Raji (cell line): ENCODE measurements at regions not wholly inside any gene's neighbourhood (a gene's known extent, or its start where the extent isn't known, plus 50 kb on each side); places are given as distances from the start of the nearest gene placed in this dataset.

Experiments used
- POLR2A ChIP-seq: IDR thresholded peaks from 2 replicates; pipeline ENCODE4 v1.6.1; 2011; ENCODE audit warnings: low read depth, low read length, control low read depth; ENCODE audit not compliant: insufficient read depth

DNA sequence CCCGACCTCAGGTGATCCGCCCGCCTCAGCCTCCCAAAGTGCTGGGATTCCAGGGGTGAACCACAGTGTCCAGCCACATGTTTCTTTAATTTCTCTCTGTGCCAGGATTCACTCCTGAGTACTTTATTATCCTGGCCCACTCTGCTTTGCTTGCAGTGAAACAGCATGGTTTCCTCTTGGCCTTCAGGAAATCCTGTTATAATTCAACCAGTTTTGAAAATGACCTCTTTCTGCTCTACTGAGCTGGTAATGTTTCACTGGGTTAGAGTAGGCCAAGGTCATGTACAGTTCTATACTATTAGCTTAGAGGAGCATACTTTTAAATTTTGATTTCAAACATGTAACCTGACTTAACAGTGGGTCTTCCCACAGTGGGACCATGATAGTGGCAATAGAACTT, 90.6 kb upstream of the PELI1 start:
- no peak for TF ChIP-seq POLR2A

DNA sequence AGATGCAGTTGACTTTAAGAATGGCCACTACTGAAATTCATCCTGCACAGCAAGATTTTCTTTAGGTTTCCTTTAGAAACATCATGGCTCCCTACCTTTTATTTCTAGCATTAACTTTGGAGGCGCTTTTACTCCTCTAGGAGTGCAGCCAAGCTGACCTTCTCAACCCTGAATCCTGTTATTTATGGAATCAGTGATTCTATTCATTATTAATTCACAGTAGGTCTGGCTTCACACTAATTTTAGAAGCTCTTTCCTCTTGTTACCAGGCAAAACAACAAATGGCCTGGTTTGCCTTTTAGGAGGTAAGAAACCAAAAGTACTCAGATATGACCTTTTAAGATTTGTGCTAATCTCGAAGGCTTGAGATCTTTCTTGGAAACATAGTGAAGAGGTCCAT, 93.0 kb upstream of the PELI1 start:
- no peak for TF ChIP-seq POLR2A

DNA sequence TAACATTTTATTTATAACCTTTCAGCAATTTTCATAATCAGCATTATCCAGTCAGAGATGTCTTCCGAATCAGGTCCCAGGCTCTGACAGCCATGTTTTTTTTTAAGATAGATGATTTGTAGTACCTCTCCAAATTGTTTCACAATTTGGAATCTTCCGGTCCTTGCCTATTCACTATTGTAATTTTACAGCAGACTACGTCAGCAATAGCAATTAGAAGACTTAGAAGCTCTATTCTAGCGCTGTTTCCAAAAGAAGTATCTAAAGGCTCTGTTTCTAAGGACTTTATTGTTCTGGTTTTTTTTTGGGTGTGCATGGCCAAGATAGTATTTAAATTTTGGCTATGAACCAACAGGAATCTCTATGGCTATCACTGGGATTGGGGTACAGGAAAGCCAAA, 94.6 kb upstream of the PELI1 start:
- no peak for TF ChIP-seq POLR2A

DNA sequence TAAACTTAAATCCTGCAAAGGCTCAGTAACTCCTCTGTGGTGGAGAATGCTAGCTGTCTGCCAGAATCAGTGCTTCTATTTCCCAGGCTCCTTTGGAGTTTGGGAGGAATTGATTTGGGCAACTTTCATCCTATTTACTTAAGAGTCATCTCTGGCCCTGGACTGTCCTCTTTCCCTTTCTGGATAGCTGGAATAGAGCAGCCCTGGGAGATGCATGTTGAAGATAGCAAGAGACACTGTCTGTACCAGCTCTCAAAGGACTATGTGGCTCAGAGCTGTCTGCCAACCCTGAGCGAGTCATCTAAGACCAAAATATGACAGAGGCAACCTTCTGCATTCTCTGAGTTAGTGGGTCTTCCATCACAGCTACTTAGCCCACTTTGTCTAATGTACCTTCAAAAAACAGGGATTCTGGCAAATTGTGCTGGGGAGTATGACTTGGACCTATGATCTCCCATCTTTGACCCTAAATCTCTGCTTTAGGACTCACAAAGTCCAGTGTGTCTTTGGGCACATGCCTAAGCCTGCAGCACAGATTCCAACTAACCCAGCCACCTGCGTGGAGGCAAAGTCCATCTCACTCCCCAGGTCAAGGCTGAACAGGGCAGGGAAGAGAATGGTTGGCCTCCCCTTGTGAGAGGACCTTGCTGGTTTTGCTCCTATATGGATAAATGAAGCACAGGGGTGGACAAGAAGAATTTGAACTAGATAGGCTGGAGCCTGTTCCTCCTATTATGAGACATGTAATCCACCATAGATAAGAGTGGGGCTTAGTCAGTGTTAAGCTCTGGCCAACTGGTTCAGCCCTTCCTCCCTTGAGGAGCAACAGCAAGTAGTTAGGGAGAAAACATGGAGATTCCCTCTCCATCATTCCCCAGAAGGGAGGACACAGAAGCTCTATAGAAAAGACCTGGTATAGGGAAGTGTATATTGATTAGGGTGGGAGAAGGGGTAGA, 99.1 kb upstream of the PELI1 start:
- TF ChIP-seq POLR2A = no peak

DNA sequence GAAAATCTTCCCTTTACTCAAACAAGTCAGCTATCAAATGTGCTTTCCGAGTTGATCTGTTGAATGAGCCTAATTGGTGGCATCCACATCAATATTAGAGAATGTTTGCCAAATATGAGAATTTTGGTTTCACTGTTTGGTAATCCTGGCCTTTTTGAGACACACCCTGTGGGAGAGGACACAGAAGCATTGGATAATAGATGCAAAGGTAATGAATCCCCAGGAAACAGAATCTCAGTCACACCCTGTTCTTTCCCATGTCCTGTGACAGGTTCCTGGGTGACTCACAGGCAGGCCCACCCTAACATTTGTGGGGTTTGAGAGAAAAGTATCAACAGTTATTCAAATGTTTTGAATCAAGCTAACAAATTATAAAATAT, 99.8 kb upstream of the PELI1 start:
- no peak for TF ChIP-seq POLR2A

DNA sequence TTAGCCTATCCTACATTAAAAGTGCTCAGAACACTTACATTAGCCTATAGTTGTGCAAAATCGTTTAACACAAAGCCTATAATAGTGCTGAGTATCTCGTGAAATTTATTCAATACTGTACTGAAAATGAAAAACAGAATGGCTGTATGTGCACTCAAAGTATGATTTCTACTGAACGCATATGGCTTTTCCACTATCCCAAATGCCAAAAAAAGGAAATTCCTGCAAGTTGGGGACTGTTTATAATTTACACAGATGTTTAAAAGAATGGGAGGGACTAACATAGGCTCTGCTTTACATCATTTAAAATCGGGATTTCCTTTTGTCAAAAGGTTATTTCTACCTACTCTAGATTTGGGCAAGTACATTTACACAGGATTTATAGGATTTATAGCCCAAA, 101.4 kb upstream of the PELI1 start:
- no peak for TF ChIP-seq POLR2A

DNA sequence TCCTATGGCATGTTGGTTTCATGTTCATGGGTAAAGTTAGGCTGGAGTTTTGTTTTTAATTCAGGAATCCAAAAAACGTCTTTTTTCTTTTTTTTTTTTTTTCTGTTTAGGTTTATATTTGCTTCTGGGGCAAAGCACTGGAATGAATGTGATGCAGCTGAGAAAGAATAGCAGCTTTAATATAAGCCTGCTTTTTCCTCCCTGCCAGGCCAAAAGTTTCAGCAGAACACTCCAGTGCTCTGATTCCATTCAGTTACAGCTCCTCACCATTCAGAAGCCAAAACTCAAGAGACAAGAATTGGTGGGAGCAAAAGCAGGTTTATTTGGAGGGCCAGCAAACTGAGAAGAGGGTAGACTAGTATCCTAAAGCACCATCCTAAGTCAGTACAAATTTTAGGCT, 102.7 kb upstream of the PELI1 start:
- no peak for TF ChIP-seq POLR2A

DNA sequence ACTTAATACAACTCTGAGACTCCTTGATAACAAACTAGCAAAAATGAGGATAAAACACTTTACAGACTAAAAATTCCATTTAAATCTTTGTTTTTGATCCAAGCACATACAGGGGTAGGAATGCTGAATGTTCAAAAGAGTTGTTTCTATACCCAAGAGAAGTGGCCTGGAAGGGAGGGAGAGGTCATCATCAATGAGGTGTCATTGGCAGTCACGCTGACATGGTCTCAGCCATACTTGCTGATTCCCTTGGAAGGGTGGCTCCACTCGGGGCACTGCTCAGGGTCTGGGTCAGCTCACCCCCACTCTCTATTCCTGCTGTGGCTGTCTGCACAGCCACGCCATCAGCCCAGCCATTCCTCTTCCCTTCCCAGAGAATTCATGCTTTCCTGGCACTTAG, 105.2 kb upstream of the PELI1 start:
- TF ChIP-seq POLR2A = no peak

DNA sequence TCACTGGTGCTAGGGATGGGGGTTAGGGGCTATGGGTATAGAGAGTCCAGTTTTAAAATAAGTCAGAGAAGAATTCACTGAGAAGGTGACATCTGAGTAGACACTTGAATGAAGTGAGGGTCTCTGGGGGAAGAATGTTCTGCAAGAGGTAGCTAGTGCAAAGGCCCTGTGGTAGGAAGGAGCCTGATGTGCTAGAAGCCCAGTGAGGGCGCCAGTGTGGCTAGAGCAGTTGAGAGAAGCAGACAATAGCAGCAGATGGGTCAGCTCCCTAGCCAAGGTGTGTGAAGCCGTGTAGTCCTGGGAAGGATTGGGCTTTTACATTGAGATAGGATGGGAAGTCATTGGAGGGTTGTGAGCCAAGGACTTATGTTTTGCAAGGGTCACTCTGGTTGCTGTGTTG, 105.8 kb upstream of the PELI1 start:
- TF ChIP-seq POLR2A = no peak

DNA sequence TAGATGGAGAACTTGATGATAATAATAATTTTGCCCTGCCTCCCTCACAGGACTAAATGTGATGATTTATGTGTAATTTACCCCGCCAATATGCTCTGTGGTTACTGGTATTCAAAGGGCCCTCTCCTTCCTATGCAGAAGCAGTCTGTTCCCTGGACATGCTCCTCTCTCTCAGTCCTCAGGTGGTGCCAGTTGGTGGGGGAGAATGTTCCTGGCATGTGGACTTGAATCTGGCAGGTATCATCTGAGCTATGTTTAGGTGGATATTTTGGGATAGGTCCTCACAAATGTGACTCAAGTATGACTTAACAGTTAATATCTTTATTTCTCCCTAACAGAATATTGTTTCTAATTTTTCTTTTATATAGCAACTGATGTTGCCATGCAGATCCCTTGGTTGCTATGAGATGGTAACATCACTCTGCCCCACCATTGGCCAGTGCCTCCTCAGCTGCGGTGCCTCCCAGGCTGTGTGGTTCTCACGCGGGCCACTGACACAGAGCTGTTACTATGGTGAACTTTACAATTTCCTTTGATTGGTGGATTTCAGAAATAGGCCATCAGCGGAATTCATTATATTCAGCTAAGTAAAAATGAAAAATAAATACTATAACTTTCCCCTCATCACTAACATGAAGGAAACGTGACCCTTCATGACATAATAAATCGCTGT, 106.7 kb upstream of the PELI1 start:
- no peak for TF ChIP-seq POLR2A

DNA sequence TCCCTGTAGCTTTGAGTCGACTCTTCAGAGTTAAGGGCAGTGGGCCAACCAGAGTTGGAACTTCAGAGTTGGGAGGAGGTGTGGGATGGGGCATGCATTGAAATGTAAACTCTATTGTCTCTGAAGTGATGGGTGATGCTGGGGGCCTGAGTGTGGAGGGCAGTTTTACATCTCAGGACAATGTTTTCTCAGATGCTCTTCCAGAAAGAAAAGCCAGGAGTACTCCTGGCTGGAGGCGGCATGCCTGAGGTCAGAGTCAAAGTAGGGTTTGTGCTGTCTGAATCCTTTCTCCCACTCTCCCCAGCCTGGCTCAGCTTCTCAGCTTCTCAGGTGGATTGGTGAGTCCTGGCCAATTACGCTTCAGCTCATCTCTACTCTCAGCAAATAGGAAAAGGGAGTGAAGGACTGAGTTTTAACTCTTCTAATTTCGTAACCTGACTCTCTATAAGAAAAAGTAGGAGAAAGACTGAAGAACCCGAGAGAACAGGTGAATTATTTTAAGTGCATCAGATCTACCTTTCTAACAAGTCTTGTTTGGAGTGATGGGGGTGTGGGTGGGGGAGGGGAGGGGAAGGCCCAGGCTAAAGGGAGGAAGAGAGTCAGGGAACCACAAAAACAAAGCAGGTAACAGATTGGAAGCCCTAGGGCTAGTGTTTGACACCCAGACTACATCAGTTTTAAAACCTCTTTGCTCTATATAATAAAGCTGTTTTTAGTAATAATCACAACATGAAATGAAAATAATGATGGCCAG, 107.5 kb upstream of the PELI1 start:
- no peak for TF ChIP-seq POLR2A

DNA sequence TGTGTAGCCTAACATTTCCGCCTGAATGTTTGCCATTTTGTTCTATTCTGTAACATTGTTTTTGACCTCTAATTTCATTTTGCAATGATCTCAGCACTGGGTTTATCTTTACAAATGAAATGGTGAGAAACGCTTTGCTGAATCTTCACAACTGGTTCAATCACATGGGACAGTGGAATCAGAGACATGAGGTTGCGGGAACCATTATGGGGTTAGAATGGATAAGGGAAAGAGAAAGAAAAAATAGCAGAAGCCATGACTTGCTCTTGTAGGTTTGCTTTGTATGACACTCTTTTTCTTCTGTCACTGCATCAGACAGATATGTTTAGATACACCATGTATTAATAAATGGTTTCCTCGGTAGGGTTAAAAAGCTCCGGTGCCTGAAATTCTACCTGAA, 114.3 kb upstream of the PELI1 start:
- no peak for TF ChIP-seq POLR2A

DNA sequence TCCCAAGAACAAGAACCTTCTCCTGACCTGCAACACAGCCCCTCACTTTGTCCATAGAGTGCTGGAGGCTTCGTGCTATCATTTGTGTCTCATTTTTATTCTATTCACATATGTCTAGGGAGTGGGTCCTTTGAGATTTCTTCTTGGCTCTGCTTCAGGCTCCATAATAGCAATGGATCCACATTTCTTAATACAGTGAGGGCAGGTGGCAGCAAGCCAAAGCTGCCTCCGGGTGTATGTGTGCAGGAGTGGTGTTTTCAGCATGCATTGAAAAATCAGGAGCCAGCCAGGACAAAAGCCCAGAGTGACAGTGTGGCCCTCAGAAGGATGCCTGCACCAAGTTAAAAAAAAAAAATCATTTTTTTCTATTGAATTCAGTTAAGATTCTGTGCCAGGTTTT, 115.1 kb upstream of the PELI1 start:
- no peak for TF ChIP-seq POLR2A

DNA sequence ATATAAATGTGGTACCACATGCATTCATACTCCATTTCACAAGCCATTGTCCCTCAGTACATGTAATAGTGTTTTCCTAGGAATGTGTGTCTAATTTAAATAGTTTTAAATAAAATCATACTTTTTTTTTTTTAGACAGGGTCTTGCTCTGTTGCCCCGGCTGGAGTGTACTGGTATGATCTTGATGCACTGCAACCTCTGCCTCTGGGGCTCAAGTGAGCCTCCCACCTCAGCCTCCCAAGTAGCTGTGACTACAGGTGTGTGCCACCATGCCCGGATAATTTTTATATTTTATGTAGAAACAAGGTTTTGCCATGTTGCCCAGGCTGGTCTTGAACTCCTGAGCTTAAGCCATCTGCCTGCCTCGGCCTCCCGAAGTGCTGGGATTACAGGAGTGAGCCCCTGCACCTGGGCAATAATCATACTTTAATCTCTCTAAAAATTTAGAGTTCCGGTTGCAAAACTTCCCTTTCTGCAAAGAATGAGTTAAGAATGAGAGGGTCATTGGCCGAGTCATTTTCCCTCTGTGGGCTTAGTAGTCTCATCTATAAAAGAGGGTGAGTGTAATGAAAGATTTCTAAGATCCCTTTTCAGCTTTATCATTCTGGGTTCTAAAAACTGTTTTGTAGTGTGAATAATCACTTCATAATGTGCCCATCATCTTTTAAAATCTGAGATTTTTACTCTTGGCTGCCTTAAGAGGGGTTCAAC, 116.0 kb upstream of the PELI1 start:
- no peak for TF ChIP-seq POLR2A

DNA sequence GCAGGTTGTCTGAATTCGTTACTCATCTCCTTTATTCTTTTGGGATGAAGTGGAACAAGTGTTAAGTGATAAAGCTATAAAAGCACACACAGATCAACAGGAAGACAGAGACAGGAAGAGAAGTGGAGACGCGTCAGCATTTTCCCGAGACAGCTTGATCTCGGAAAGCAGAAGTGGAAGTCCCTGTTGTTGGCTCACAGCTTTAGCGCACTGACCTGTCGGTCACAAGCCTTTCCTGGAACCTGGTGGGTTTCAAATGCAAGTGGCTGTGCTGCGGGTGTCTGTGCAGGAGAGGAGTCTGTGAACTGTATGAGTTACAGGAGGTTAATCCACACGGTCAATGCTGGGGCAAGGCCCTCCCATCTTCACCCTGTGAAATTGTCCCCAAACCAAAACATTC, 116.6 kb upstream of the PELI1 start:
- TF ChIP-seq POLR2A = no peak
